GM12872 (cell line): ENCODE measurements at regions not wholly inside any gene's neighbourhood (a gene's known extent, or its start where the extent isn't known, plus 50 kb on each side); places are given as distances from the start of the nearest gene placed in this dataset.

Experiments used
- CTCF ChIP-seq: IDR thresholded peaks from 3 replicates; pipeline ENCODE4 v1.5.1; 2011; ENCODE audit warnings: low read depth, mild to moderate bottlenecking, low read length, moderate library complexity; ENCODE audit not compliant: insufficient read depth

- no peak for TF ChIP-seq CTCF
These were observed 146.3 kb upstream of the B3GAT1 start for GRCh38 chr11:134558258-134558835.

- TF ChIP-seq CTCF = no peak
These were observed 145.7 kb upstream of the B3GAT1 start for GRCh38 chr11:134557571-134558257.

GRCh38 chr11:134556186-134556585, 144.1 kb upstream of the B3GAT1 start:
- TF ChIP-seq CTCF = no peak

GRCh38 chr11:134555510-134555909, 143.5 kb upstream of the B3GAT1 start:
- no peak for TF ChIP-seq CTCF

- TF ChIP-seq CTCF = no peak
These were observed 142.8 kb upstream of the B3GAT1 start for GRCh38 chr11:134554861-134555260.

- no peak for TF ChIP-seq CTCF
These were observed 142.1 kb upstream of the B3GAT1 start for GRCh38 chr11:134554106-134554505.

GRCh38 chr11:134552749-134553148, 140.7 kb upstream of the B3GAT1 start:
- TF ChIP-seq CTCF = no peak
